Coronary artery (tissue), 2 donors: ENCODE measurements at regions not wholly inside any gene's neighbourhood (a gene's known extent, or its start where the extent isn't known, plus 50 kb on each side); places are given as distances from the start of the nearest gene placed in this dataset.

ENCODE experiments used
- DNase-seq: peaks from one replicate; pipeline ENCODE4 v3.0.0-alpha.2; 2017; ENCODE audit warnings: low spot score
- H3K27ac ChIP-seq, 2 donors: fragments of 200-600 bp; sonication (generic); one replicate each; pipeline ENCODE4 v1.5.1; 2016 to 2019
- H3K4me3 ChIP-seq: fragments of 200-600 bp; sonication (generic); 2 replicates; pipeline ENCODE4 v1.5.1; 2016; ENCODE audit warnings: mild to moderate bottlenecking, moderate library complexity
- CTCF ChIP-seq: fragments of 200-600 bp; sonication (generic); IDR thresholded peaks from one replicate; pipeline ENCODE4 v1.5.1; 2019; ENCODE audit warnings: antibody characterized with exemption

GRCh38 chr2:176525086-176525485, 255.8 kb downstream of the MTX2 start:
- TF ChIP-seq CTCF, result no peak
- Histone ChIP-seq H3K4me3 (no peak overlapping the region), H3K27ac (no peak overlapping the region)
- no peak for DNase-seq

- H3K4me3 ChIP-seq, result no peak overlapping the region
- no peak overlapping the region for H3K27ac ChIP-seq
- DNase-seq, result no peak
- TF ChIP-seq CTCF, result no peak
Measured at GRCh38 chr2:176526995-176527901, 258.0 kb downstream of the MTX2 start.

- TF ChIP-seq CTCF, result no peak
- no peak for DNase-seq
- H3K27ac ChIP-seq, result no peak overlapping the region
- H3K4me3 ChIP-seq, result no peak overlapping the region
Measured at GRCh38 chr2:176531608-176532007, 262.4 kb downstream of the MTX2 start.

- Histone ChIP-seq H3K4me3 (no peak overlapping the region), H3K27ac (no peak overlapping the region)
- no peak for TF ChIP-seq CTCF
- DNase-seq, result no peak
Measured at GRCh38 chr2:176533505-176534193, 264.4 kb downstream of the MTX2 start.

- H3K27ac ChIP-seq, result no peak overlapping the region
- H3K4me3 ChIP-seq, result no peak overlapping the region
- no peak for TF ChIP-seq CTCF
- DNase-seq, result no peak
Measured at GRCh38 chr2:176534798-176535466, 265.7 kb downstream of the MTX2 start.

- no peak for DNase-seq
- TF ChIP-seq CTCF, result no peak
- Histone ChIP-seq H3K4me3 (no peak overlapping the region), H3K27ac (no peak overlapping the region)
Measured at GRCh38 chr2:176535467-176536113, 266.3 kb downstream of the MTX2 start.
